ENCODE measurements at regions not wholly inside any gene's neighbourhood (a gene's known extent, or its start where the extent isn't known, plus 50 kb on each side); places are given as distances from the start of the nearest gene placed in this dataset.

DNA sequence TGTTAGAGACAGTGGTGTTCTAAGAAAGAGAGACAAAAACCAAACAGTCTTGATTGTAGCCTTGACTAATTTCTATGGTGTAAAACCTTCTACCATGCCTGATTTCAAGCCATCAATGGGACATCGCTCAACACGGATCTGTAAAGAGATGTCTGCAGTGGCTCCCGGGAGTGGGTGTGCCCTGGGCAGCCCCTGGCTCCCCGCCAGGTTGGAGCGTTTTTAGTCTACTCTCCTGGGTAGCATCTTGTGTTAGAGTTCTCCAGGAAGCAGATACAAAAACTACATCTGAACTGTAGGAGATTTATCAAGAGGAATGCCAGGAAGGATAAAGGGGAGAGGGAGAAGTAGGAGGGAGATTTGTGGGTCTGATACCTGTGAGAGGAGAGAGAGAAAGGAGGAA is 1212.9 kb downstream of the BCL11B start:
- TF ChIP-seq CTCF (IDR thresholded peaks at IDR 0.05) (no peak), POLR2A (IDR thresholded peaks at IDR 0.05) (no peak), POLR2AphosphoS5 (IDR thresholded peaks at IDR 0.05) (no peak)

All from suprapubic skin (tissue), 4 donors.